HG02642 (cell line): ENCODE measurements at regions not wholly inside any gene's neighbourhood (a gene's known extent, or its start where the extent isn't known, plus 50 kb on each side); places are given as distances from the start of the nearest gene placed in this dataset.
A peak's percentile ranks its signal among the peaks of the same experiment; 100 is the strongest.
"Not testable (repeated sequence)": the region's sequence is repeated elsewhere in the genome, so short reads cannot be mapped to it uniquely, and the experiment has no call there.

Source experiments
- ATAC-seq: cut with Tn5 transposase; IDR thresholded peaks from one replicate; pipeline ENCODE4 v1.9.1; 2021; ENCODE audit warnings: mild to moderate bottlenecking; ENCODE audit not compliant: unreplicated experiment, poor library complexity

- ATAC-seq, result no peak
These were observed 461.6 kb downstream of the PREX1 start for GRCh38 chr20:48366230-48366629.

GRCh38 chr20:48364688-48365421, 462.9 kb downstream of the PREX1 start:
- ATAC-seq, result no peak

- ATAC-seq, result no peak
These were observed 463.7 kb downstream of the PREX1 start for GRCh38 chr20:48364055-48364454.

- ATAC-seq, result peak; percentile 48
These were observed 467.3 kb downstream of the PREX1 start for GRCh38 chr20:48360342-48360975.

GRCh38 chr20:48359692-48360341, 468.0 kb downstream of the PREX1 start:
- peak; percentile 62 for ATAC-seq

- not testable (repeated sequence) for ATAC-seq
These were observed 468.8 kb downstream of the PREX1 start for GRCh38 chr20:48359055-48359390.

GRCh38 chr20:48358176-48359054, 469.4 kb downstream of the PREX1 start:
- ATAC-seq, result no peak

- ATAC-seq, result no peak
These were observed 470.1 kb downstream of the PREX1 start for GRCh38 chr20:48357714-48358113.

GRCh38 chr20:48354903-48355302, 472.9 kb downstream of the PREX1 start:
- ATAC-seq, result no peak

GRCh38 chr20:48354320-48354876, 473.4 kb downstream of the PREX1 start:
- no peak for ATAC-seq

GRCh38 chr20:48352628-48353027, 475.2 kb downstream of the PREX1 start:
- ATAC-seq, result no peak

- ATAC-seq, result no peak
These were observed 475.8 kb downstream of the PREX1 start for GRCh38 chr20:48352042-48352441.

GRCh38 chr20:48350313-48350988, 477.3 kb downstream of the PREX1 start:
- ATAC-seq, result no peak

- ATAC-seq, result no peak
These were observed 478.1 kb downstream of the PREX1 start for GRCh38 chr20:48349656-48350055.

- no peak for ATAC-seq
These were observed 479.8 kb downstream of the PREX1 start for GRCh38 chr20:48348022-48348421.

- no peak for ATAC-seq
These were observed 484.8 kb downstream of the PREX1 start for GRCh38 chr20:48342822-48343513.

- ATAC-seq, result no peak
These were observed 486.9 kb downstream of the PREX1 start for GRCh38 chr20:48340883-48341281.

- no peak for ATAC-seq
These were observed 487.6 kb downstream of the PREX1 start for GRCh38 chr20:48339986-48340882.
